T-helper 22 cell (primary cell): ENCODE measurements at regions not wholly inside any gene's neighbourhood (a gene's known extent, or its start where the extent isn't known, plus 50 kb on each side); places are given as distances from the start of the nearest gene placed in this dataset.

ENCODE experiments used
- DNase-seq: peaks from one replicate; pipeline ENCODE4 v3.0.0-alpha.2; 2020; ENCODE audit warnings: low read depth

DNA sequence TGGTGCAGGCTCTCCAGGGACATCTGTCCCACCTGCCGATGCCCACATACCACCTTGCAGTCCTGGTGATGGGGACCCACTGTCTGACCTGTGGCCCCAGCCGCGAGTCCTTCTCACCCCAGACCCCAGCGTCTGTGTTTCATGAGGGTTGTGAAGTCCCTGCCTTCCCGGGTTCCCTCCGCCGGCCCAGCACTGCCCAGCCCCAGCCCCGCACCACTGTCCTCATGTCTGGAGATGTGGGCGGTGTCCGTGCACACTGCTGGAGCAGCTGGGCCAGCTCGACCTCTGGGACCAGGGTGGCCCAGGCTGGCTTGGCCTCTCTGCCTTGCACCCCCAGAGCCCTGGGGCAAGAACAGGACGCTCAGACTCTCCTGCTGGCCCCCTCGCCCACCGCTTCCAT is 199.5 kb upstream of the CIBAR2 start:
- DNase-seq = no peak

DNA sequence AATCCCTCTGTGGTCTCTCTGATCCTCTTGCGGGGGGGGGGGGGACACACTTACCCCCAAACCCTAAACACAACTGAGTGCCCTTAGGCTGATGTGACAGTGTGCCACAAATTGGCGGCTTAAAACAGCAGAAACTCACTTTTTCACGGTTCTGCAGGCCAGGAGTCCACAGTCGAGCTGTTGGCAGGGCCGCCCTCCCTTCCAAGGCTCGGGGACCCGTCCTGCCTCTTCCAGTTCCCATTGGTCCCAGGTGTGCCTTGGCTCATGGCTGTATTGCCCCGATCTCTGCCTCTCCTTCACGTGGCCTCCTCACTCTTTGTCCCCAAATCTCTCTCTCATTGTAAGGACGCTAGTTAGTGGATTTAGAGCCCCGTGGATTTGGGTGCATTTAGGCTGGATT is 199.9 kb upstream of the CIBAR2 start:
- no peak for DNase-seq

DNA sequence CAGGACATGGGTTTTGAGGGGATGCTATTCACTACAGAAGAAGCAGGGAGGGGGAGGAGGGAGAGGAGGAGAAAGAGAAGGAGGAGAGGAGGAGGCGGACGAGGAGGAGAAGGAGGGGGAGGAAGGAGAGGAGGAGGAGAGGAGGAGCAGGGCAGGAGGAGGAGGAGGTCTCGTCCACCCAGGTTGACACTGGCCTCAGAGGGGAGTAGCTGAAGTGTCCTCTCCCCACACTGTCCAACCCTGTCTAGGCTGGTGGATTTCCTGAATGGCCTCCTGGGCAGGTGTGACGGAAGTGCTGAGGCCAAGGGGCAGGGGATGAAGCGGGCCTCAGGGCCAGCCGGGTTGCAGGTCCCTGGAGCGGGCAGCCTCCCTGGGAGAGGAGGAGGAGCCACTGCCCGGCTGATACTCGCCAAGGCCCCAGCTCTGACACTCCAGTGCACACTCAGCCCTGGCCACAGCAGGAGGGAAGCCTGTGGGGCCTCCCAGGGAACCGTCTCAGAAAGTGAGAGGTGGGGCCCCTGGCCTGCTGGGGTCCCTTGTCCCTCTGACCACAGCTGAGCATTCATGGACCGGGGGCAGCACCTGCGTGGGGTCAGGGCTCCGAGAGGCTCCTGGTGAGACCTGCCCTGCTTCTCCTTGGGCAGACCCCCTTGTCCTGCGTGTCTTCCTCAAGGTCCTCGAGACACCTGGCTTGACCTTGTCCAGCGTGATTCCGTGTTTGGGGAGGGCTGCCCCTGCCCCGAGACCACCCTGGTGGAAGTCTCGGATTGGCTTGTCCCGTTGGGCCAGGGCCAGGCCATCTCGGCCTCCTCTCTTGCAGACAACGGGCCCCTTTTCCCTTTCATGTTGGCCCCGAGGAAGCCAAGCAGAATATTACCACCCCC is 200.6 kb upstream of the CIBAR2 start:
- DNase-seq = no peak

DNA sequence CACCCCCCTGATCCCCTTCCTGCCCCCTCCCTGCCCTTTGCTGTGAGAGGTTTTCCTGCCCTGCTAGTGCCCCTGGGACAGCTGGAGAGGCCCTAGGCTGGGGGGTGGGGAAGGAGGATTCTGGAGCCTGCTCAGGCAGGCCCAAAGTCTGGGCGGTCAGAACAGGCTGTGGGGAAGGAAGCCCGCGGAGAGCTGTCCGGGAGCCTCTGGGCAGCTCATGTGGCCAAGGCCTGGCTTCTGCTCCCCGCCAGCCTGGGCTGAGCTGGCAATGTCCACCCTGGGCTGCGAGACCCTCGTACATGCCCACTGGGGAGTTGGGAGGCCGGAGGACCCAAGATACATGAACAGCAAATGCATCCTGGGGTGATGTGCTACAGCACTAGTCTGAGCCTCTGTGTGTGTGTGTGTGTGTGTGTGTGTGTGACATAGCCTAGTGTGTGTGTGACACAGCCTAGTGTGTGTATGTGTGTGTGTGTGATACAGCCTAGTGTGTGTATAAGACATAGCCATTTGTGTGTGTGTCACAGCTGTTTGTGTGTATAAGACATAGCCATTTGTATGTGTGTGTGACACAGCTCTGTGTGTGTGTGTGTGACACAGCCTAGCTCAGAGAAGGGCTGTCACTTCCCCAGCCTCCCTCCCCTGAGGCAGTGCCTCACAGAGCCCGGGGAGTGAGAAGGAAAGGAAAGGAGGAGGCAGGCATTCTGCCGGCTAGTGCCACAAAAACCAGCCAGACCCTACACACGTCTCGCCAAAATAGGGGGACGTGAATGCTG is 201.4 kb upstream of the CIBAR2 start:
- no peak for DNase-seq

DNA sequence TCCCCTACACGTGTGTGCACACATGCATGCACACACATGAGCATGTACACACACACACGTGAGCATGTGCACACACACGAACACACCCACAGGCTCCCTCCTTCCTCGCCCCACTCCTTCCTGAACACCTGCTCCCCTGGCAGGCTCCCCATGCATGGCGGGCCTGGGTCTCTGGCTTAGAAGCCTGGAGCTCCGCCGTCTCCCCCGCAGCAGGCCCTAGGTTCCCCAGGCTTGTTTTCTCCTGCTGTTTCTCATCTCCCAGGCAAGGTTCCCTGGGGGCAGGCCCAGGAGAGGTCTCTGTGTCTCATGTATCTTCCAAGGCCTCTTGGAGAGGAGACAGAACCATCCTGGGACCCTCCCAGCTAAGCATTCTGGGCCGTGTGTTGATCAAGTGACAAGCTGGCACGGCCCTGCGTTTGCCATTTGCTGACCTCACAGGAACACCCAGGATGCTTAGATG is 202.3 kb upstream of the CIBAR2 start:
- no peak for DNase-seq

DNA sequence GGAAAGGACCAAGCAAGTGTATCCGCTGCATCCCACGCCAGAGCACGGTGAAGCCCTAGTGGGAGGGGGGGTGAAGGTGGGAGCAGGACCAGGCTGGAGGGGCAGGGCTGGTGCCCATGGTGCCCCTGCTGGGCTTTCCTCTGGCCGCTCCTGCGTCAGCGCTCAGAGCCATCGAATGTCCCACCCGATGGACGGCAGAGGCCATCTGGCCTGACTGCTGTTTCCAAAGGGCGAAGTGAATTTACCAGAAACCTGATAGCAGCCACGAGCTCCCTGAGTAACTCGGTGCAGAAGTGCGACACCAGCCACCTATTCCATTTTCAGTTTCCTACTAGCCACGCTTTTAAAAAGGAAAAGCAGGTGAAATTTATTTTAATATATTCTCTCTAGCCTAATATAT is 203.6 kb upstream of the CIBAR2 start:
- no peak for DNase-seq

DNA sequence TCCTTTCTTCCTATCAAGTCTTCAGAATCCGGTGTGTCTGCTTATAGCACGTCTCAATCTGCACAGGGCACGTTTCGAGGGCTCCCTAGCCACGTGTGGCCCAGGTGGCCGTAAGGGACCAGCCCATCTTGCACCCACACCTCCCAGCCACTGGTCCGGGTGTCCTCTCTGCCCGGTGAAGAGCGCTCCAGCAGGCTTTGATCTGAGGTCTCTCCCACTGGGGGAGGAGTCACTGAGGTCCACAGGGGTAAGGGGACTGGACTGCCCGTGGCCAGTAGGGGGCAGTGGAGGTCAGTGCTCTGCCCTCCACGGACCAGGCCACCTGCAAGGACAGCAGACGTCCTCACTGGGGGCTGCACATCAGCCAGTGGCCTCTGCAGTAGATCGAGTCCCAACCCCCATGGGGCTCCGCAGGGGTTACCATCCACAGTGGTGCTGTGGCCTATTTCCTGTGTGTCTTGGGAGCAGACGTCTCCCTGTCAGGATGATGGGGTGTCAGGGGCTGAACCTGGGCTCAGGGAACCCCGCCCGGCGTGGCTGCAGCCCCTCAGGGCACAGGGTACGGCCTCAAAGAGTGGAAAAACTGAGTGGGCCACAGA is 204.1 kb upstream of the CIBAR2 start:
- no peak for DNase-seq

DNA sequence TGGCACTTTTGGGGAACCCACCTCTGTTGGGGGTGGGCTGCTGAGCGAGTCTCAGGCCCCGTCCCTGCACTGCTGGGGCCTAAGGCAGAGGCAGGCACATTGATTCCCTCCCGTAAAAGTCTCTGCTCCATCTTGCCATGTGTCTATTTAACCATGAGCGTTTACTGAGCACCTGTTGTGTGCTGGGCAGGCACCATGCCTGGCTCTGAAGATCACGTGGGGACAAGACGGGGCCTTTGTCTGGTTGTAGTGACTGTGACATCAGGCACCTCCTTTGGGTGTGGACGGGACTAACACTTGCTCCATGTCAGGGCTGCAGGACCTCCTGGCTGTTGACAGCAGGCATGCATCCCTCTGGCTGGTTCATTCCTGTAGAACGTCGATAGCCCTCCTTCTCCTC is 204.7 kb upstream of the CIBAR2 start:
- DNase-seq = no peak

DNA sequence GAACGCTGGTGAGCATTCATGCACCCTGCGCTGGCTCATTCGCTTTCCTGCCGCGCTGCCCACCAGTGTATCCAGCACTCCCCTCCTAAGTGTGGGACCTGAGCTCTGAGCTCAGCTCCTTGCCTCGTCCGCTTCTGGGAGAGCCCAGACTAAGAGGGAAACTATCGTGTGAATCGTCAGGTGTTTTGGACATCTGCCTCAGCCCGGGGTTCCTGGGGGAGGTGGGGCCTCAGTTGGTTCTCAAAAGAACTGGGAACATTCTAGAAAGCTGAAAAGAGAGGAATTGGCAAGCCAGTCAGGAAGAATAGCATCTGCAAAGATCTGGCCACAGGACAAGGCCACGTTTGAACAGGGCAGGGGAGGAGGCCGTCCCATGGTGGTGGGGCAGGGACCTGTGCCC is 205.4 kb upstream of the CIBAR2 start:
- no peak for DNase-seq

DNA sequence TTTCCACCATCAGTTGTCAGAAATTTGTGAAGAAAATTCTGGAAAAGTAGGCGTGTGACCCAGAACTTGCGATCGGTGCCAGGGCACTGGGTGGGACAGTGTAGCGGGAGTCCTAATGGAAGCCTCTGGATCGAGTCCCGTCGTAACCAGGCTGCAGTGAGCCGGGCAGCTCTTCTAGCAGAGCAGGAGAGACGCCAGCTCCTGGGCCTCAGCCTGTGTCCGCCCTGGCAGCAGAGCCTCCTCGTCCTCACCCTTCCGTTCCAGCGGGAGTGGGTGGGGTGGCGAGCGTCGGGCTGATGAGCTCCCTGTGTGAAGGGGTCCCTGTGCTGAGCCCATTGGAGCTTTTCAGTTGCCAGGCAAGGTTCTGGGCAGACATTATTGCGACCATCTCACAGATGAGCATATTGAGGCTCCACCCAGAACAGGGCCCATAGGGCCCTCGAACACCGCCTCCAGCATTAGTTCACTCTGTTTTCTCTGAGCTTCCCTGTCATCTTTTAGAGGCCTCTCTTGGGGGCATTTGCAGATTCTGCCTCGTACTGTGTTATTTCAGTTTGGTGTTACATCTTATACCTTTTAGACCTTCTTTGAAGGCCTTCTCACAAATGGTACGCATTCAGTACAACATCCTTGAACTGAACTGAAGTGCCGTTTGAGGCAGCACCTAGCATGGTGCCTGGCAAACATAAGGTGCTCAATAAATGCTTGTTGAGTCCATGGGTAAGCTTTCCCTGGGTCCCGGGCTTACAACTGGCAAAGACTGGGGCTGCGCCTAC is 207.1 kb upstream of the CIBAR2 start:
- DNase-seq = no peak

DNA sequence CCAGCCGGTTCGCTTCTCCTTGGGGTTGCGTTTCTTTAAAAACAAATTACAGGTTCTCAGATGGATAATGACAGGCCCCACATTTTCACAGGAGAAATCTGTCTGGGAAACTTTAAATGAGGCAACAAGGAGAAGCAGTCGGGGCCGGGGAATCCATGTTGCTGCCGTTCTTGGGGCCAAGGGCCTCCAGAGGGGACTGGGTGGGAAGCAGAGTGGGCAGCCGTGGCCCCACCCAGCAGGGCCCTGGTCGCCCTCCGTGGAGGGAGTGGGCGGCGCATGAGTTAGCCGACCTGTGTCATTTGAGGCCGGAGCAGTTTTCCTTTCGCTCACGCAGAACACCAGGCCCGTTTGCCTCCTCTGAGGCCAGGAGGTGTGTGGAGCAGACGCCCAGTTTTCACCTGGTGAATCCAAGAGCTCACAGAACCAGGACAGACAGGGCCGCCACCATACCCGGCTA is 207.7 kb upstream of the CIBAR2 start:
- DNase-seq = no peak

DNA sequence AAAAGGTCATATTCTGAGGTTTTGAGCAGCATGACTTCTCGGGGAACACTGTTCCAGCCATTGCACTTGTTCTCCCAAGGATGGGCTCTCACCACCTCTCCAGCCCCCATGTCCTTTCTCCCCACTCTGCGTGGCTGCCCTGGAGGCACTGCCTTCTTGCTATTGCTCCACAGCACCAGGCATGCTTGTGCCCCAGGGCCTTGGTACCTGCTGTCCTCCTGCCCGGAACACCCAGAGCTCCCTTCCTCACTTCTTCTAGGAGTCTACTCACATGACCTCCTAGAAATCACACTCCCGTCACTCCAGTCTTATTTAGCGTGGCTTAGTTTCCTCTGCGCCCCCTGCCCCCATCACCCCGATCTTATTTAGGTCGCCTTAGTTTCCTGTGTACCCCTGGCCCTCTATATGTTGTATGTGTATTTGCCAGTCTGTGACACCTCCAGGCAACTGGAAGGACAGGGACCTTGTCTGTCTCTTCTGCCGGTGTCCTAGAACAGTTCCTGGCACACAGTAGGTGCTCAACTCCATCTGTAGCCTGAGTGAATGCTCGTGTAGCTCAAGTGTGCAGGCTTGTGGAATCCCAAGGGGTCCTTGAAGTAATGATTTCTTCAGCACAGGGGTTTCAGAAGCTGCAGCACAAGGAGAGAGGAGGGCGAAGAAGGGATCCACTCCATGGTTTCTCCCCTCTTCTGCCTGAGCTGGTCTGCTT is 208.6 kb upstream of the CIBAR2 start:
- DNase-seq = no peak

DNA sequence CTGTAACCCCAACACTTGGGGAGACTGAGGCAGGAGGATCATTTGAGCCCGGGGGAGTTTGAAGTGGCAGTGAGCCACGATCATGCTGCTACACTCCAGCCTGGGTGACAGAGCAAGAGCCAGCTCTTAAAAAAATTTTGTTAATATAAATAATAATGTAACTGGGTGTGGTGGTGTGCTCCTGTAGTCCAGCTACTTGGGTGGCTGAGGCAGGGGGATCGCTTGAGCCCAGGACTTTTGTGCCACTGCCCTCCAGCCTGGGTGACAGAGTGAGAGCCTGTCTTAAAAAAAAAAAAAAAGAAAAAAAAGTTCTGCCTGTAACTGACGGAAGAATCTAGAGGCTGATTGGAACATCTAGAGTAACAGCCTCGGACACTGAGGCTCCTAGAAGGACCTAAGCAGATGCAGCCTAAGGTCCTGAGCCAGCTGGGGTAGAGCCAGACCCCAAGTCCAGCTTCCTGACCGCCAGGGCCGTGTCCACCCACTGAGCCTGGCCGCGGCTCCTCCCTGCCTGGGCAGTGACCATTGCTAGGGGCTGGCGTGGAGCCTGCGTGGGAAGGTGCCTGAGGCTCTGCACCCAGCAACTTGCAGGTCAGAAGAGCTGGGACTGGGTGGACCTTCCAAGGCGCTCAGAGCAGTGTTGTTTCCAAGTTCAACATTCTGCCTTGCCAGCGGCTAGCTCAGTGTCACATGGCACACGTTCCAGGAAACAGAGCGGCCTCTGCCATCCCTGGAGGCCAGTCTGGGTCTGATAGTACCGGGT is 209.4 kb upstream of the CIBAR2 start:
- DNase-seq = no peak

DNA sequence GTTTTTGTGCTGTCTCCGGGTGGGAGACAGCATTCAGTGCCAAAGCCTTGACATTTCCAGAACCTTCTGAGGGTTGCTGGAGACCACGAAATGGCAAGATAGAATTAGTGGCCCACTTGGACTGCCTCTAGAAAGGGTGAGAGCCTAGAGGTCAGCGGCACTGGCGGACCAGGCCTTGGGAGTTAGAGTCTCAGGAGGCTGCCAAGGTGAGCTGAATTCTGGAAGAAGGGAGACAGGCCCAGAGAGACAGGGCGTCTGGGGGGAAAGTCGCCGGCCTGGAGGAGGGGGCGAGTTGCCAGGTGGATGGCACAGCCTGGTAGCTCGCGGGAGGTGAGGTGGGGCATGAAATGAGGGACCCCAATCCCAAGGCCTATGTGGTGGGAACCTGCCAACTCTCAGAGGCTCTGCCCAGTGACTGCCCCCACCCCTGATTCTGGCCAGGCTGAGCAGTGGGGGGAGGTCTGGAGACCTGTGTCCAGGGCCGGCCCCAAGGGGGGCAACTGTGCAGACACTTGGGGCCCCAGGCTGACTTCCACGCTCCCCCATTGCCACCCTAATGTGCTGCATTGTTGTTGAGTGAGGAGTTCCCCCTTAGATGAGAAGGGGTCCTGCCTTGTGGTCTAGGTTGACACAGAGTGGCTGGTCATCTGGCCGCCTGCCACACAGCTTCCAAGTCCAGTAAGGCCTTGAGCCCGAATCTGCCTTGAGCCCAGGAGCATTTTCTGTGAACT is 211.1 kb upstream of the CIBAR2 start:
- DNase-seq = no peak

DNA sequence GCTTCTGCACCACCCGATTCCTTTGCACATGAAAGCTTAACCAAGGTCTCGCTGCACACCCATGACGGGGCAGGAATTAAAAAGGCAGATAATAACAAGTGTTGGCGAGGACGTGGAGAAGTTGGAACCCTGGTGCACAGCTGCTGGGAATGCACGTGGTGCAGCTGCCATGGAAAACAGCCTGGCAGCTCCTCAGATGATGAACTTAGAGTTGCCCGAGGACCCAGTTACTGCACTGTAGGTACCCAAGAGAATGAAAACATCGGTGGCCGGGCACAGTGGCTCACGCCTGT is 211.6 kb upstream of the CIBAR2 start:
- no peak for DNase-seq

DNA sequence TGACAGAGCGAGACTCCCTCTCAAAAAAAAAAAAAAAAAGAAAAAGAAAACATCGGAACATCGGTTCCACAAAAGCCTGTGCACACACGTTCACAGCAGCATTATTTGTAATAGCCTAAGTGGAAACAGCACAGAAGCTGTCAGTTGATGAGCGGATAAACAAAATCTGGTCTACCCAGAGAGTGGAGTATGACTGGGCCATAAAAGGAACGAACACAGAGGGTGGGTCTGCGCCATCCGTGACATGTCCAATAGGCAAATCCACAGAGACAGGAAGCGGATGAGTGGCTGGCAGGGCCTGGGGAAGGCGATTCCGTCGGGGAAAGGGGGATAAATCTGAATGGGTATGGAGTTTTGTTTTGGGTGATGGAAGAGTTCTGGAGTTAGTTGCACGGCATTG is 212.2 kb upstream of the CIBAR2 start:
- no peak for DNase-seq

DNA sequence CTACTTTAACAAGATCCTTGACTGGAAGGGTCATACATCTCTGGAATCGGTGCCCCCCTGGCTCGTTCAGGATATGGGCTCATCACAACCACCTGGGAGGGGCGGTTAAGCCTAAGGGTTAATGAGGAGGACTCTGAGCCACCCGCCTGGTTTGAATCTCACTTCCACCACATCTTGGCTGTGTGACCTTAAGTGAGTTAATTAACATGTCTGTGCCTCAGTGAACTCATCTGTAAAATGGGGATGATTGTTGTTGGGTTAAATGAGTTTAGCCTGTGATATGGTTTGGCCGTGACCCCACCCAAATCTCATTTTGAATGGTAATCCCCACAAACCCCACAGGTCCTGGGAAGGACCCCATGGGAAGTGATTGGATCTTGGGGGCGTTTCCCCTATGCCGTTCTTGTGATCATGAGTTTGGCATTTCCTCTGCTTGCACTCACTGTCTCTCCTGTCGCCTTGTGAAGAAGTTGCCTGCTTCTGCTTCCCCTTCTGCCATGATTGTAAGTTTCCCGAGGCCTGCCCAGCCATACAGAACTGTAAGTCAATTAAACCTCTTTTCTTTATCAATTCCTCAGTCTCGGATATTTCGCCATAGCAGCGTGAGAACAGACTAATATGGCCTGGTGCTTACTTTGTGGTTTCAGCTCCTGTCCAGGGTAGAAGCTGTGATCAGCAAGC is 214.0 kb upstream of the CIBAR2 start:
- no peak for DNase-seq

DNA sequence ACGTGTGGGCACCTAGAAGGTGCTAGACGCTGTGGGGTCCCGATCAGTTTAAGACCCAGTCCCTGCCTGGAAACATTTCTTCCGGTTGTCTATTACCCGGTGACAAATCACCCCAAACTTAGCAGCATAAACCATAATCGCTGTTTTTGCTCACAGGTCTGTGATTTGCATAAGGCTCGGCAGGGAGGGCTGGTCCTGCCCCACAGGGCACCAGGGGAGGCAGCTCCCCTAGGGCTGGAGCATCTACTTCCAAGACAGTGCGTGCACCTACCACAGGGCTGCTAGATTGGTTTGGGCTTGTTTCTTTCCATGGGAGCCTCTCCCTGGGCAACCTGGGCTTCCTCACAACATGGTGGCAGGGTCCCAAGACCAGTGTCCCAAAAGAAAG is 214.5 kb upstream of the CIBAR2 start:
- DNase-seq = no peak
